GM21619 (cell line): ENCODE measurements at regions not wholly inside any gene's neighbourhood (a gene's known extent, or its start where the extent isn't known, plus 50 kb on each side); places are given as distances from the start of the nearest gene placed in this dataset.

Source experiments
- ATAC-seq: cut with Tn5 transposase; IDR thresholded peaks from one replicate; pipeline ENCODE4 v1.9.1; 2021; ENCODE audit not compliant: unreplicated experiment

GRCh38 chr15:70355275-70355795 lies 257.6 kb upstream of the TLE3 start:
- no peak for ATAC-seq

DNA sequence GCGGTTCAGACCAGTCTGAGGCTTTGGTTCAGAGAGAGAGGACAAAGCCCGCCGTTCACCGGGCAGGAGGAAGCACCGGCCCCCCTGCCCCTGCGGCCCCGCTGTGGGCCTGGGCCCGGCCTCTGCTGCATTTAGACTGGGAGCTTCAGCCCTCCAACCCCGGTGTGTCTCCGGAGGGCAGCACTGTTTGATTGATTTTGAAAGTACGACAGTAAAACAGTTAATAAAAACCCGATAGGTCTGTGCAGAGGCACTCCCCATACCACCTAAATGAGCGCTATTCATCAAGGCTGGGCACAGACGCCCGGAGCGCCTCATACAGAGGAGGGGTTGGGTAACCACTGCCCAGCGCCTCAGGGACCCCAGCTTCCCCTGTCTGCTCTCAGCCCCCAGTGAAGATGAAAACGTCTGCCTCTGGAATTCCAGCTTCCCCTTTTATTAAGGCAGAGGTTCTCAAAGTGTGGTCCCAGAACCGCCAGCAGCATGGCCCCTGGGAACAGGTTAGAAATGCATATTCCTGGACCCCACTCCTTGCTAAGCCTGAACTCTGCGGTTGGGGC lies 256.7 kb upstream of the TLE3 start:
- ATAC-seq: no peak

GRCh38 chr15:70353606-70354345 lies 256.1 kb upstream of the TLE3 start:
- no peak for ATAC-seq

DNA sequence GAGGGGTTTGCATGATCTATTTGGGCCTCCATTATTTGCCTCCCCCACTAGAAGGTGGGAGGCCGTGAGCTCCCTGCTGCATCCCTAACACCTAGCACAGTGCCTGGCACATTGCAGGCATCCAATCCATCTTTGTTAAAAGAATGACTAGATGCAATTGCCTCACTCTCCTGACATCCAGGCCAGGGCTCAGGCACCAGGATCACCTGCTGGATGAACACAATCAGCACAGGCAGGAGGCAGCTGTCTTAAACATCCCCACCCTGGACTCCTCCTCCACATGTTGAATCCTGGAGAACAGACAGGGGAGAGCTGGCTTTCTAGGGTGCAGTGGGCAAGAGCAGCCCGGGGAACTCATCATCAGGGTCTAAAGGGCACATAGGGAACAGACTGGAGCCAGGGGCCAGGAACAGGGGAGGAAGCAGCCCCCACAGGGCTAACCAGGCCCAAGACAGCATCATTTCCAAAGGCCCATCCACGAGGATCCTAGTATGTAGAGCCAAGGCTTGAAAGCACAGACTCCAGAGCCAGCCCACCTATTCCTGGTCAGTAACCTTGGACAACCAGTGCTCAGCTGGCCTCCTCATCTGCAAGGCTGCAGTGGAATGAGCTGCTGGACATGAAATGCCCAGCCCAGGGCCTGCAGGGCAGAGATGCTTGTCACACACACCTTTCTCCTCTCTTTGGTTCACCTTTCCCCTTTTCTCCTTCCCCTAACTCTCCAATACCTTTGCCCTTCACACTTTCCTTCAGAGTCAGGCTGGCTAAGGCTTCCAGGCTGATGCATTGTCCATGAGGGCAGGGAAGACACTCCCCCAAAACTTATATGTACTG lies 254.4 kb upstream of the TLE3 start:
- ATAC-seq: no peak

DNA sequence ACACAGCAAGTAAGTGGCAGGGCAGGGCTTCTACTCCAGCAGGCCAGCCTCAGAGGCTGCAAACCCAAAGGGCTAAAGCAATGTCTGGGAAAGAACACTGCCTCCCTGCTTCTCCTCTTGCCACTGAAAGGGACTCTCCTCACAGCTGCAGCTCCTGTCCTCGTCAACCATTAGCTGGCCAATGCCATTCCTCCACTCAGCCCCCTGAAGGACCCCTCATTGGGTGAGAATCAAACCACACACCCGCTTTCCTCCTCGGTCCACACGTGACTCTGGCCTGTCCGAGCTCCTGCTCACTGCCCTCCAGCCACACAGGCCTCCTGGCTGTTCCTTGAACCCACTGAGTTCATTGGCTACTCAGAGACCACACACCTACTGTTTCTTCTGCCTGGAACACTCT lies 253.7 kb upstream of the TLE3 start:
- ATAC-seq: no peak

DNA sequence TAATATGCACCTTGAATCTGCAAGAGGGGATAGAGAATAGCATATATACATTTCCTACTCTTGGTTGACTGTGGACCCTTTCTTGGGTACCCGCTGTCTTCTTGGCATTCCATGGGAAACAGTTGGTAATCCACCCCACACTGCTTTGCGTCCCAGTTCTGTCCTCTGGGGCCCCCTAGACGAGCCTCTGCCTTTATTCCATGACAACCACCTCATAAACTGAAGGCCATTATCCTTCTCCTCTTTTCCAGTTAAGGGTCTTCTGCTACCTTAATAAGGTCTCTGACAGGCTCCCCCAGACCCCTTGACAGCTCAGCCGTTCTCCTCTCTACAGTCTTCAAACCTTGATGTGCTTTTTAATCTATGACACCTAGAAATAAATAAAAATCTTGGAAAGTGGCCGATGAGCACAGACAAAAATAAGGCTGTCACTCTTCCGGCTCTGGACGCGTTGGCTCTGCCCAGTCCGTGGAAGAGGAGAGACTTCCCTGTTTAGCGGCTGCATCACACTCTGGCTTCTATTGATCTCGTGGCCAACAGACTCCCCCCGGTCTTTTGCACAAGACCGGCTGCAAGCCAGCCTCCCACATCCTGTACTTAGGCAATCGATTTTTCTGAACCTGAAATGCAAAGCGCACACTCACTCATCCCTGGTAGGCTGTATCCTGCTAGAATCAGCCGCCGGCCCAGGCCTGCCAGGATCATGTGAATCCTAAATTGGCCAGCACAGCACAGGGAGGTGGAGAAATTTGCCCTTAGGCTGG lies 251.0 kb upstream of the TLE3 start:
- no peak for ATAC-seq

GRCh38 chr15:70348226-70348543 lies 250.5 kb upstream of the TLE3 start:
- ATAC-seq: no peak

- no peak for ATAC-seq
Measured at GRCh38 chr15:70347321-70348225, 249.9 kb upstream of the TLE3 start.

GRCh38 chr15:70345251-70346019 lies 247.7 kb upstream of the TLE3 start:
- no peak for ATAC-seq

DNA sequence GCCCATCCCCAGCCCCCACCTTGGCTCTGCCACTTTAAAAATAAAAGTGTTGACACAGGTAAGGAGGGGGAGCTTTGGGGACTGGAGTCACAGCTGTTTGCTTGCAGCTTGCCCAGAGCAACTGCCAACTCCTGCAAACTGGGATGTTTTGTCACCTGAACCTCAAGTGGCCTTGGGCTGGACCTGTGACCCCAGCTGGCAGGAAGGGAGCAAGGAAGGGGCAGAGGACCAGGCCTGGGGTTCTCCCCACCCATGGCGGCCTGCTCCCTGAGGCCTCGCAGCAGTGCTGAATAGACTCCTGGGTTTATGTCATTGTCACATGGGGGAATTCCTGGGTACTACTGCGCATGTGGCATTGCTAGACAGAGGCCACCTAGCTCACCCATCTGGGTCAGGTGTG lies 246.9 kb upstream of the TLE3 start:
- no peak for ATAC-seq

DNA sequence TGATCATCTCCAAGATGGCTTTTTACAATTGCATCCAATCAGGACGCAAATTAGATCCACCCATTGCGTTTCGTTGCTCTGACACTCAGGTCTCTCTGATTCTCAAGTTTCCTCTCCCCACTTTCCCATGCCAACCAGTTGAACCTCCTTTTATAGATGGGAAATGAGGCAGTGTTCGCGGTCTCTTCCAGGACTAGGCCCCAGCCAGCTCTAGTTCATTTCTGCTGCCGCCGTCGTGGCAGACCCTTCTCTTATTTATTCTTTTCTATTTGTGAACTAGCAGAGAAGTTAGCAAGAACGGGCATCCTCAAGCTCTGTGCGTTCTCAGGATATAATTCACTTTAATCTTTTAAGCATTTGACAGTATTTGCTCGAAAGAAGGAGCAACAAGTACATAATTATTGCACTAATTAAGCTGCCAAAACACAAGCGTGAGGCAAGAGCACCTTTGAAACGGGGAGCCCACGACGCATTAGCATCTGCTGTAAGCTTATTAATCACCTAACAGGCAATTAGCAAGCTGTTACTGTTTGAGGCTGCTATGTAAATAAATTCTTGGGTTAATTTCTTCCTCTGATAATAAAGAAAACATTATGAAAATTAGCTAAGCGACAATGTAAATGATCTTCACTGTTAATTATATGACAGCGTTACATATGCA lies 246.4 kb upstream of the TLE3 start:
- ATAC-seq: no peak

DNA sequence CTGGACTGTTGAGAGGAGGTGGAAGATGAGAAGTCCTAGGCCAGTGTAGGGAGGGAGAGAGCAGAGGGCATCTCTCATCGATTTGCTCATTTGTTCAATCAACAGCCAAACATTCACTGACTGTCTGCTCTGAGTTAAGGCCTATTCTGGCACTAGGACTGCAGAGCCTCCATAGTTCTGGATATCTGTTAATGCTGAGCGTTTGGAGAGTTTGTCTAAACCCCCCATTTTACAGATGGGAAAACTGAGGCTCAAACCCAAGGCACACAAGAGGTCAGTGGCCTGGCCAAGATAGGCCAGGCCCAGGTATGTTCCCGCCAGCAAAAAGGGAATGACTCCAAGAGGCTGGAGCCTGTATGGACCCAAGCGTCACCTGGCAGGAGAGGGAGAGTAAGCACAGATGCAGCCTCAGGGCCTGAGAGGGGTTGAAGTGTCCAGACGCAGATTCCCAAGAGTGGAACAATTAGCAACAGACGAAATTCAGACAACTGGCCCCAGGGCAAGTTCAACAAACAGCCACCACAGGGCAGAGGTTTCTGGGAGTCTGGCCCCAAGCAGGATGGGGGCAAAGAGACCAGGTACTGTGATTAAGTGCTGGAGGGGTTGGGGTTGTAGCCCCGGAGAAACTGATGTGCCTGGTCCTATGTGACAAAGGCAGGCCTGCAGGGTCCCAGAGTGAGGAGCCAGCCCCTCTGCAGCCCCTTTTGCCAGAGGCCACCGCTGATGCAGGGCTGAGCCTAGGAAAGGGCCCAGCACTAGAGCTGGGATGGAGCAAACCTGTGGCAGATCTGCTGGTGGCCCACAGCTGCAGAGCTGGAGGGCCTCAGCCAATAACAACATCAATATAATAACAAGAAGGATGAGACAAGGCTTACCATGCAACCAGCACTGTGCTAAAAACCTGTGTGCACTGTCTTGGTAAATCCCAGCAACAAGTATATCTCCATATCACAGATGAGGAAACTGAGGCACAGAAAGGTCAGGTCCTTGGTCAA lies 245.1 kb upstream of the TLE3 start:
- ATAC-seq: no peak

GRCh38 chr15:70342141-70342540 lies 244.4 kb upstream of the TLE3 start:
- no peak for ATAC-seq

DNA sequence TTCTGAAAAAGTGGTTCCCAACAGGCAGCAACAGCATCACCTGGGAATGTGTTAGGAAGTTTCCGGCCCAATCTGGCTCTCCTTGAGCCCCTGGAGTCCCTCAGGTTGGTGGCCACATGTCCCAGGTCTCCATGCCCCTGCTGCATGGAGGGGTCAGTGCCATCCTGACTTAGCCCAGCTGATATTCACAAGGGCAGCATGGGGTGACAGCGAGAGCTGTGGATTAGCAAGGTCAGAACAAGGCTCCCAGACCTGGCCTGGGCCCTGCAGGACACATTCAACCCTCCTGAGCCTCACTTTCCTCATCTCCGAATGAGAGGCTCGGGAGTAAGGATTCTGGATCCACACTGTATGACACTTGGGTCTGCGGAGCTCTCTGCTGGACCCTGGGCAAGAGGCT lies 243.8 kb upstream of the TLE3 start:
- no peak for ATAC-seq

GRCh38 chr15:70340494-70340870 lies 242.8 kb upstream of the TLE3 start:
- no peak for ATAC-seq

GRCh38 chr15:70339571-70340493 lies 242.1 kb upstream of the TLE3 start:
- ATAC-seq: no peak
